T-helper 1 cell treated with Interleukin-12 subunit alpha and Interleukin-12 subunit beta and Interleukin-4 antibody, amounts not matched to agents 30 μg/mL and 1 μg/mL, for 36 hours (primary cell): ENCODE measurements at regions not wholly inside any gene's neighbourhood (a gene's known extent, or its start where the extent isn't known, plus 50 kb on each side); places are given as distances from the start of the nearest gene placed in this dataset.
"Not testable (repeated sequence)": the region's sequence is repeated elsewhere in the genome, so short reads cannot be mapped to it uniquely, and the experiment has no call there.

Experiments used
- H3K27ac Mint-ChIP-seq: one replicate; pipeline ENCODE4 v1.8.0; 2021; ENCODE audit warnings: mild to moderate bottlenecking, mixed read lengths
- H3K27me3 Mint-ChIP-seq: one replicate; pipeline ENCODE4 v1.8.0; 2021; ENCODE audit warnings: low read depth, mixed read lengths
- H3K36me3 Mint-ChIP-seq: one replicate; pipeline ENCODE4 v1.8.0; 2021; ENCODE audit warnings: low read depth, mixed read lengths
- H3K4me1 Mint-ChIP-seq: one replicate; pipeline ENCODE4 v1.8.0; 2021; ENCODE audit warnings: low read depth, mixed read lengths
- H3K4me3 Mint-ChIP-seq: one replicate; pipeline ENCODE4 v1.8.0; 2021; ENCODE audit warnings: mild to moderate bottlenecking, moderate library complexity, mixed read lengths
- H3K9me3 Mint-ChIP-seq: one replicate; pipeline ENCODE4 v1.8.0; 2021; ENCODE audit warnings: mixed read lengths

GRCh38 chr15:66865622-66866611 lies 163.9 kb downstream of the SMAD6 start:
- peaks cover 29% of the 10 kb centered on the region for H3K27me3 Mint-ChIP-seq
- peaks cover 2% of the 10 kb centered on the region for H3K4me1 Mint-ChIP-seq
- H3K4me3 Mint-ChIP-seq = no peak overlapping the region
- no peaks in the 10 kb centered on the region for H3K9me3 Mint-ChIP-seq
- H3K36me3 Mint-ChIP-seq = no peaks in the 10 kb centered on the region
- no peak overlapping the region for H3K27ac Mint-ChIP-seq

GRCh38 chr15:66866656-66867055 lies 164.6 kb downstream of the SMAD6 start:
- Mint-ChIP-seq H3K9me3 (no peaks in the 10 kb centered on the region), H3K27me3 (peaks cover 31% of the 10 kb centered on the region), H3K27ac (no peak overlapping the region), H3K36me3 (no peaks in the 10 kb centered on the region), H3K4me3 (no peak overlapping the region), H3K4me1 (peaks cover 2% of the 10 kb centered on the region)

GRCh38 chr15:66868918-66869317 lies 166.9 kb downstream of the SMAD6 start:
- Mint-ChIP-seq H3K4me1 (no peaks in the 10 kb centered on the region), H3K27ac (no peak overlapping the region), H3K27me3 (peaks cover 47% of the 10 kb centered on the region), H3K36me3 (no peaks in the 10 kb centered on the region), H3K4me3 (no peak overlapping the region), H3K9me3 (no peaks in the 10 kb centered on the region)

- no peak overlapping the region for H3K4me3 Mint-ChIP-seq
- no peaks in the 10 kb centered on the region for H3K4me1 Mint-ChIP-seq
- H3K27me3 Mint-ChIP-seq = peaks cover 54% of the 10 kb centered on the region
- H3K36me3 Mint-ChIP-seq = no peaks in the 10 kb centered on the region
- H3K9me3 Mint-ChIP-seq = no peaks in the 10 kb centered on the region
- no peak overlapping the region for H3K27ac Mint-ChIP-seq
Observed at GRCh38 chr15:66870880-66871388, 168.9 kb downstream of the SMAD6 start.

- H3K4me3 Mint-ChIP-seq = no peak overlapping the region
- H3K27me3 Mint-ChIP-seq = peaks cover 54% of the 10 kb centered on the region
- H3K9me3 Mint-ChIP-seq = no peaks in the 10 kb centered on the region
- H3K36me3 Mint-ChIP-seq = no peaks in the 10 kb centered on the region
- no peak overlapping the region for H3K27ac Mint-ChIP-seq
- H3K4me1 Mint-ChIP-seq = no peaks in the 10 kb centered on the region
Observed at GRCh38 chr15:66872405-66872804, 170.4 kb downstream of the SMAD6 start.

GRCh38 chr15:66873331-66873730 lies 171.3 kb downstream of the SMAD6 start:
- H3K27ac Mint-ChIP-seq, H3K36me3 Mint-ChIP-seq, H3K4me1 Mint-ChIP-seq, H3K9me3 Mint-ChIP-seq, H3K4me3 Mint-ChIP-seq: not testable (repeated sequence)
- H3K27me3 Mint-ChIP-seq = peaks cover 48% of the 10 kb centered on the region

GRCh38 chr15:66873856-66874255 lies 171.8 kb downstream of the SMAD6 start:
- no peak overlapping the region for H3K4me3 Mint-ChIP-seq
- H3K9me3 Mint-ChIP-seq = no peaks in the 10 kb centered on the region
- H3K36me3 Mint-ChIP-seq = no peaks in the 10 kb centered on the region
- H3K27me3 Mint-ChIP-seq = peaks cover 43% of the 10 kb centered on the region
- no peaks in the 10 kb centered on the region for H3K4me1 Mint-ChIP-seq
- H3K27ac Mint-ChIP-seq = no peak overlapping the region

GRCh38 chr15:66875588-66876420 lies 173.8 kb downstream of the SMAD6 start:
- Mint-ChIP-seq H3K9me3 (no peaks in the 10 kb centered on the region), H3K27ac (no peak overlapping the region), H3K36me3 (no peaks in the 10 kb centered on the region), H3K4me1 (no peaks in the 10 kb centered on the region), H3K4me3 (no peak overlapping the region), H3K27me3 (peaks cover 28% of the 10 kb centered on the region)

- H3K9me3 Mint-ChIP-seq = no peaks in the 10 kb centered on the region
- no peak overlapping the region for H3K4me3 Mint-ChIP-seq
- peaks cover 25% of the 10 kb centered on the region for H3K27me3 Mint-ChIP-seq
- H3K4me1 Mint-ChIP-seq = no peaks in the 10 kb centered on the region
- no peak overlapping the region for H3K27ac Mint-ChIP-seq
- no peaks in the 10 kb centered on the region for H3K36me3 Mint-ChIP-seq
Observed at GRCh38 chr15:66876421-66876730, 174.3 kb downstream of the SMAD6 start.

GRCh38 chr15:66876731-66877476 lies 174.9 kb downstream of the SMAD6 start:
- H3K9me3 Mint-ChIP-seq = no peaks in the 10 kb centered on the region
- peaks cover 23% of the 10 kb centered on the region for H3K27me3 Mint-ChIP-seq
- no peaks in the 10 kb centered on the region for H3K36me3 Mint-ChIP-seq
- no peaks in the 10 kb centered on the region for H3K4me1 Mint-ChIP-seq
- no peak overlapping the region for H3K4me3 Mint-ChIP-seq
- no peak overlapping the region for H3K27ac Mint-ChIP-seq

GRCh38 chr15:66877477-66878271 lies 175.6 kb downstream of the SMAD6 start:
- H3K4me3 Mint-ChIP-seq = no peak overlapping the region
- no peaks in the 10 kb centered on the region for H3K36me3 Mint-ChIP-seq
- H3K27me3 Mint-ChIP-seq = peaks cover 15% of the 10 kb centered on the region
- no peaks in the 10 kb centered on the region for H3K4me1 Mint-ChIP-seq
- H3K27ac Mint-ChIP-seq = no peak overlapping the region
- no peaks in the 10 kb centered on the region for H3K9me3 Mint-ChIP-seq

- Mint-ChIP-seq H3K36me3 (no peaks in the 10 kb centered on the region), H3K4me3 (no peak overlapping the region), H3K27ac (no peak overlapping the region), H3K27me3 (peaks cover 13% of the 10 kb centered on the region), H3K4me1 (no peaks in the 10 kb centered on the region), H3K9me3 (no peaks in the 10 kb centered on the region)
Observed at GRCh38 chr15:66878761-66879160, 176.7 kb downstream of the SMAD6 start.

GRCh38 chr15:66879531-66880368 lies 177.7 kb downstream of the SMAD6 start:
- no peaks in the 10 kb centered on the region for H3K4me1 Mint-ChIP-seq
- H3K4me3 Mint-ChIP-seq = no peak overlapping the region
- H3K36me3 Mint-ChIP-seq = no peaks in the 10 kb centered on the region
- H3K27ac Mint-ChIP-seq = no peak overlapping the region
- H3K9me3 Mint-ChIP-seq = no peaks in the 10 kb centered on the region
- peaks cover 11% of the 10 kb centered on the region for H3K27me3 Mint-ChIP-seq
